BJ (cell line): ENCODE measurements at regions not wholly inside any gene's neighbourhood (a gene's known extent, or its start where the extent isn't known, plus 50 kb on each side); places are given as distances from the start of the nearest gene placed in this dataset.

Experiments used
- CTCF ChIA-PET: fragments of 350-600 bp; formaldehyde crosslinking; extraction: SDS; loops from one replicate; lab custom pipeline; 2021; ENCODE audit warnings: antibody characterized with exemption, inconsistent platforms; lab: Yijun Ruan, JAX
- POLR2A ChIA-PET: fragments of 300-600 bp; sonication (Branson Sonifier 250); formaldehyde crosslinking; extraction: SDS; loops from one replicate; lab custom pipeline; 2021; ENCODE audit warnings: antibody characterized with exemption; lab: Charles Lee
- DNase-seq: peaks from one replicate; pipeline ENCODE4 v3.0.0-alpha.2; 2011; ENCODE audit warnings: low read depth
- H3K27me3 ChIP-seq: 2 replicates; pipeline ENCODE4 v1.6.0; 2011; ENCODE audit warnings: low read length; ENCODE audit not compliant: control insufficient read depth, insufficient read depth
- H3K36me3 ChIP-seq: 2 replicates; pipeline ENCODE4 v1.5.1; 2011; ENCODE audit warnings: low read length; ENCODE audit not compliant: control insufficient read depth, insufficient read depth
- H3K4me3 ChIP-seq: 2 replicates; pipeline ENCODE4 v1.5.1; 2011; ENCODE audit warnings: low read depth, mild to moderate bottlenecking, control low read depth, low read length
- TF ChIP-seq, protein P1 (sequence below): IDR thresholded peaks from 2 replicates; pipeline ENCODE4 v1.5.1; 2011; ENCODE audit warnings: low read depth, mild to moderate bottlenecking, control low read depth, inconsistent platforms, low read length, moderate library complexity; ENCODE audit not compliant: insufficient read depth

DNA sequence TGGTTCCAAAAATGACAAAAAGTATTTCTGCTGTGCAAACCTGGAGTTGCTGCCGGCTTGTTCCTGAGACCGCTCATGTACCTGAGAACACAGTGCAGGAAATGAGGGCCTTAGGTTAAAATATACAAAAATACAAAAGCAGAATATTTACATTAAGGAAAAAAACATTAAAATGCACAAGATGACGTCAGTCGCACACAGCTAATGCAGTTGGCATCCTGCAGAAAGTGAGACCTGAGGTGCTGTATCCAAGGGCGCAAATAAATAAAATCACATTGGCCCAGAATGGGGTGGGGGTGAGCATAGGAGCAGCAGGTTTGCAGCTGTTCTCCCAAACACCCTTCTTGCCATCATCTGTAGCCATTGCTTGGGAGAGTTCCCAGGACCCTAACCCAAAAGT lies 310.6 kb upstream of the BTBD3 start:
- H3K36me3 ChIP-seq = no peaks in the 10 kb centered on the region
- no peak overlapping the region for H3K4me3 ChIP-seq
- DNase-seq = no peak
- TF ChIP-seq, protein P1, sequence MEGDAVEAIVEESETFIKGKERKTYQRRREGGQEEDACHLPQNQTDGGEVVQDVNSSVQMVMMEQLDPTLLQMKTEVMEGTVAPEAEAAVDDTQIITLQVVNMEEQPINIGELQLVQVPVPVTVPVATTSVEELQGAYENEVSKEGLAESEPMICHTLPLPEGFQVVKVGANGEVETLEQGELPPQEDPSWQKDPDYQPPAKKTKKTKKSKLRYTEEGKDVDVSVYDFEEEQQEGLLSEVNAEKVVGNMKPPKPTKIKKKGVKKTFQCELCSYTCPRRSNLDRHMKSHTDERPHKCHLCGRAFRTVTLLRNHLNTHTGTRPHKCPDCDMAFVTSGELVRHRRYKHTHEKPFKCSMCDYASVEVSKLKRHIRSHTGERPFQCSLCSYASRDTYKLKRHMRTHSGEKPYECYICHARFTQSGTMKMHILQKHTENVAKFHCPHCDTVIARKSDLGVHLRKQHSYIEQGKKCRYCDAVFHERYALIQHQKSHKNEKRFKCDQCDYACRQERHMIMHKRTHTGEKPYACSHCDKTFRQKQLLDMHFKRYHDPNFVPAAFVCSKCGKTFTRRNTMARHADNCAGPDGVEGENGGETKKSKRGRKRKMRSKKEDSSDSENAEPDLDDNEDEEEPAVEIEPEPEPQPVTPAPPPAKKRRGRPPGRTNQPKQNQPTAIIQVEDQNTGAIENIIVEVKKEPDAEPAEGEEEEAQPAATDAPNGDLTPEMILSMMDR = no peak
- ChIA-PET POLR2A (no interaction called here), CTCF (no interaction called here)
- no peaks in the 10 kb centered on the region for H3K27me3 ChIP-seq

DNA sequence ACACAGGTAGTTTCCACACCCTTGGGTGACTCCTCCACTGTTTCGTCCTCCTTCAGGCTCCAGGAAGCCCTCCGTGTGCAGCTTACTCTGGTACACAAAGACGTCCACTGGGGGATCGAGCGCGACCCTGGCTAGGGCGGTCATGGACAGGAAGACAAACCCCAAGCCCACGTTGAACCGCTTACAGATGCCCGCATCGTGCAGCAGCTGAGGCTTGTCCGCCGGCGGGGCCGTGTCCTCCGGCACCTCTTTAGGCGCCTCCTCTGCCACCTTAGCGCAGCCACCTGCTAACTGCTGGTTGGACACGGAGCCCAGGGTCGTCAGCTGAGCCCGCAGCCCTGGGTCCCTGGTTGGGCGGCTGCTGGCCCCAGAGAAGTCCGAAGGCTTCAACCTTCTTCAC lies 309.0 kb upstream of the BTBD3 start:
- TF ChIP-seq, protein P1 = no peak
- DNase-seq = no peak
- no peaks in the 10 kb centered on the region for H3K27me3 ChIP-seq
- no peak overlapping the region for H3K4me3 ChIP-seq
- POLR2A ChIA-PET = no interaction called here
- no peaks in the 10 kb centered on the region for H3K36me3 ChIP-seq
- CTCF ChIA-PET = no interaction called here

DNA sequence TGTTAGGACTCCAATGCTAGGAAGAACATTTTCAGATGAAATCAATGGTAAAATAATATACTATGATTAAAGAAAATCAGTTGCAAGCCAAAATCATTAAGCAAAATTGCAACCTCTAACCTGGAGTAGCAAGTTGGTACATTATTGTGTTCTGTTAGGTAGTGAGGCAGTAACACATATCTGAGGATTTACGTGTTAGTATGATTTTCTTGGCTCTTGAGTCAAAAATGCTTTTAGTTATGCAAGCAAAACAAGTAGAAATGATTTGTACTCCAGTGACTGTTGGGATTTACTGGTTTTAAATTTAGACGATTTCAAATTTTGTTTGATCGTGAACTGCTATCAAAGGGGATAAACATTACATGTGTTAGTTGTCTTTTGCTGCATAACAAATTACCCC lies 293.0 kb upstream of the BTBD3 start:
- Histone ChIP-seq H3K4me3 (no peak overlapping the region), H3K36me3 (no peaks in the 10 kb centered on the region), H3K27me3 (no peaks in the 10 kb centered on the region)
- TF ChIP-seq, protein P1 = no peak
- POLR2A ChIA-PET = no interaction called here
- DNase-seq = no peak
- CTCF ChIA-PET = no interaction called here

DNA sequence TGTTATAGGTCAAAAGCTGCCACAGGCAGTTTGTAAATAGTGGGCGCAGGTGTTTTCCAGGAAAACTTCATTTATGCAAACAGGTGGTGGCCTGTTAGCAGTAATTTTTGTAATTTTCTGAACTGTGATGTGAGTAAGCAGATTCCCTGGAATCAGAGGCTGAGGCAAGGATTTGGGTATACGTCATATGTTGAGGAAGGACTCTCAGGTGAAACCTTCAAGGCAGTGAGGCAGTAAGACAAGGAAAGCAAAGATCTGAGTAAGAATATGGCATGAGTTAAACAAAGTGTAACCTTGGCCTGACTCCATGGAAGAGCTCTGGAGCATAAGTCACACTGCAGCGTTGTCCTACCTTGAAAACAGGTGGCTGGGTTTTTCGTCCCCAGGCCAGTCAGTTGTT lies 291.1 kb upstream of the BTBD3 start:
- Histone ChIP-seq H3K36me3 (no peaks in the 10 kb centered on the region), H3K27me3 (no peaks in the 10 kb centered on the region), H3K4me3 (no peak overlapping the region)
- CTCF ChIA-PET = no interaction called here
- TF ChIP-seq, protein P1 = no peak
- DNase-seq = no peak
- POLR2A ChIA-PET = no interaction called here

DNA sequence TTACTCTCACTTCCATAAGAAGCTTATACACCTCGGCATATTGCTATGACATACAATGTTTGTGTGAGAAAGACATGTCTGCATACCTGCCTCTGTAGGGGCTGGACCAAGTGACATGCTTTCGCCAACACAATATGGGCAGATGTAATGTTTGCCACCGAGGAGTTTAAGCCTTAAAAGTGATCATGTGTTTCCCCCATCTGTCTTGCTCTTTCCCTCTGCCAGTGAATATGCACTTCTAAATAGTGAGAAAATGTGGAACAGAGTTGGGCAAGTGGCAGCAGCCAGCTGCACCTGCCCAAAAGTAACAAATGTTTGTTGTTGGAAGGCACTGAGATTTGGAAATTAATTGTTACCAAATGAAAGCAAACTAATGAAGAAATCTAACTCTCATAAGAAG lies 274.8 kb upstream of the BTBD3 start:
- DNase-seq = no peak
- Histone ChIP-seq H3K4me3 (no peak overlapping the region), H3K27me3 (no peaks in the 10 kb centered on the region), H3K36me3 (no peaks in the 10 kb centered on the region)
- TF ChIP-seq, protein P1 = no peak
- ChIA-PET POLR2A (no interaction called here), CTCF (no interaction called here)

DNA sequence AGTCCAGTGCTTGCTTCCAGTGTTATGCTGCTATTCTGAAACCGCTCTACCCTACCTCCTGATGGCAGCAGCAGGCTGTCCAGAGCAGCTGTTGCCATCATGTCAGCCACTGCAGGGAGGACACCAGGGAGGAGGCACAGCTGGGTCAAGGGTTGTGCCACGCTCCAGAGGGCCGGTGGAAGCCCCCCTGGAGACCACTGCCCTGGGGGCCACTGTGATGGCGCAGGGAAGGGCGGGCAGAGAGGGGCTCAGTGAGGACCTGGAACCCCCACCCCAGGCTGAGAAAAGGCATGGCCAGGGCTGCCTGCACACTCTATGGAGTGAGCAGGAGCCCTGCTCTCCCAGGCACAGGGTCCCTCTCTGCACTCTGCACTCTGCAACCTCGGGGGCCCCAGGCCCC lies 271.3 kb upstream of the BTBD3 start:
- DNase-seq = no peak

More for the DNA sequence above, 271.3 kb upstream of the BTBD3 start:
- Histone ChIP-seq H3K36me3 (no peaks in the 10 kb centered on the region), H3K27me3 (no peaks in the 10 kb centered on the region), H3K4me3 (no peak overlapping the region)
- ChIA-PET CTCF (no interaction called here), POLR2A (no interaction called here)
- TF ChIP-seq, protein P1 = no peak
